Adrenal gland (tissue), 5 donors: ENCODE measurements at regions not wholly inside any gene's neighbourhood (a gene's known extent, or its start where the extent isn't known, plus 50 kb on each side); places are given as distances from the start of the nearest gene placed in this dataset.

Experiments
- POLR2A ChIP-seq, 2 donors: fragments of 450-650 bp; IDR thresholded peaks; one replicate each; pipeline ENCODE4 v1.6.1; 2017; ENCODE audit warnings: antibody characterized with exemption in 2 of 2, mild to moderate bottlenecking in 2 of 2, moderate library complexity in 1 of 2
- TF ChIP-seq, protein P1 (sequence below), 6 experiments: fragments of 450-650 bp in 4 of 6; fragments of 200-600 bp in 2 of 6; sonication (generic) in 1 of 6; IDR thresholded peaks; 1 replicate in 5 of 6; 2 replicates in 1 of 6; pipeline versions ENCODE4 v1.5.1 to v1.8.0; 2016 to 2021; ENCODE audit warnings: antibody characterized with exemption in 6 of 6, mild to moderate bottlenecking in 2 of 6, moderate library complexity in 1 of 6
- donor health status: DM: no; HTN: no; CAD: no.

DNA sequence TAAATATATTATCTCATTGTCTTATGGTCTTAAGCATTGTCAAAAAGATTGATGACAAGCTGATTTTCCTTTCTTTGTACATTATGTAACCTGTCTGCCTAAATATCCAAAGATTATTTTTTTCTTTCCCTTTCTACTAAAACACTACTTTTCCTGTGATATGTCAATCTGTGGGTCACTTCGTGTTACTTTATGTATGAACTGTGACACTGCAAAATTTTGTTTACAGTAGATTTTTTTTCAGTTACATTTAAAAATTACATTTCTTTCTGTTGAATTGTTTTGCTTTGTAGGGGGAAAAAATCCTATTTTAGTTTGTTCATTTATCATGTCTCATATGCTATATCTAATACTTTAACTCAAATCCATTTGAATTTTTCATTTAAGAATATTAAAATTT is 392.3 kb upstream of the ATXN7L3B start:
- TF ChIP-seq, protein P1, sequence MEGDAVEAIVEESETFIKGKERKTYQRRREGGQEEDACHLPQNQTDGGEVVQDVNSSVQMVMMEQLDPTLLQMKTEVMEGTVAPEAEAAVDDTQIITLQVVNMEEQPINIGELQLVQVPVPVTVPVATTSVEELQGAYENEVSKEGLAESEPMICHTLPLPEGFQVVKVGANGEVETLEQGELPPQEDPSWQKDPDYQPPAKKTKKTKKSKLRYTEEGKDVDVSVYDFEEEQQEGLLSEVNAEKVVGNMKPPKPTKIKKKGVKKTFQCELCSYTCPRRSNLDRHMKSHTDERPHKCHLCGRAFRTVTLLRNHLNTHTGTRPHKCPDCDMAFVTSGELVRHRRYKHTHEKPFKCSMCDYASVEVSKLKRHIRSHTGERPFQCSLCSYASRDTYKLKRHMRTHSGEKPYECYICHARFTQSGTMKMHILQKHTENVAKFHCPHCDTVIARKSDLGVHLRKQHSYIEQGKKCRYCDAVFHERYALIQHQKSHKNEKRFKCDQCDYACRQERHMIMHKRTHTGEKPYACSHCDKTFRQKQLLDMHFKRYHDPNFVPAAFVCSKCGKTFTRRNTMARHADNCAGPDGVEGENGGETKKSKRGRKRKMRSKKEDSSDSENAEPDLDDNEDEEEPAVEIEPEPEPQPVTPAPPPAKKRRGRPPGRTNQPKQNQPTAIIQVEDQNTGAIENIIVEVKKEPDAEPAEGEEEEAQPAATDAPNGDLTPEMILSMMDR (IDR thresholded peaks at IDR 0.05): no peak
- no peak for TF ChIP-seq POLR2A (IDR thresholded peaks at IDR 0.05)
